ENCODE measurements at regions not wholly inside any gene's neighbourhood (a gene's known extent, or its start where the extent isn't known, plus 50 kb on each side); places are given as distances from the start of the nearest gene placed in this dataset.

GRCh38 chr5:133763744-133764143 is 151.4 kb upstream of the FSTL4 start:
- no peak for TF ChIP-seq CTCF (conservative IDR thresholded peaks at IDR 0.05; ENCODE audit: low read depth, low read length)
- TF ChIP-seq EZH2 (IDR thresholded peaks at IDR 0.05; ENCODE audit: borderline replicate concordance, low read depth, low read length, poor library complexity, severe bottlenecking), result no peak
